ENCODE measurements at regions not wholly inside any gene's neighbourhood (a gene's known extent, or its start where the extent isn't known, plus 50 kb on each side); places are given as distances from the start of the nearest gene placed in this dataset.
"Not testable (repeated sequence)": the region's sequence is repeated elsewhere in the genome, so short reads cannot be mapped to it uniquely, and the experiment has no call there.

GRCh38 chr6:140478631-140479030, 1104.2 kb upstream of the CITED2 start:
- WGBS (ENCODE audit: insufficient coverage, low lambda C conversion rate) = 100% methylated on average over 1 of the region's 3 CpGs
- Histone ChIP-seq H3K9me3 (ENCODE audit: control insufficient read depth, low read depth, low read length) (no peaks in the 10 kb centered on the region), H3K27me3 (ENCODE audit: control insufficient read depth, insufficient read depth, low read length) (no peaks in the 10 kb centered on the region), H3K27ac (ENCODE audit: low read length) (no peak overlapping the region), H3K36me3 (ENCODE audit: control insufficient read depth, insufficient read depth, low read length) (no peaks in the 10 kb centered on the region), H3K4me3 (ENCODE audit: low read length) (no peak overlapping the region), H3K4me1 (ENCODE audit: control insufficient read depth, insufficient read depth, low read length) (no peaks in the 10 kb centered on the region)
- no peak for DNase-seq

- Histone ChIP-seq H3K36me3 (ENCODE audit: control insufficient read depth, insufficient read depth, low read length) (no peaks in the 10 kb centered on the region), H3K4me3 (ENCODE audit: low read length) (no peak overlapping the region), H3K9me3 (ENCODE audit: control insufficient read depth, low read depth, low read length) (no peaks in the 10 kb centered on the region), H3K27ac (ENCODE audit: low read length) (no peak overlapping the region), H3K27me3 (ENCODE audit: control insufficient read depth, insufficient read depth, low read length) (no peaks in the 10 kb centered on the region), H3K4me1 (ENCODE audit: control insufficient read depth, insufficient read depth, low read length) (no peaks in the 10 kb centered on the region)
- no peak for DNase-seq
- WGBS (ENCODE audit: insufficient coverage, low lambda C conversion rate) = no CpG with 5 or more reads among the region's 2 CpGs
Measured at GRCh38 chr6:140475086-140475485, 1100.6 kb upstream of the CITED2 start.

- 82% methylated on average over 3 of the region's 3 CpGs for WGBS (ENCODE audit: insufficient coverage, low lambda C conversion rate)
- H3K4me3 ChIP-seq (ENCODE audit: low read length) = no peak overlapping the region
- H3K9me3 ChIP-seq (ENCODE audit: control insufficient read depth, low read depth, low read length) = peaks cover 16% of the 10 kb centered on the region
- no peak for DNase-seq
- H3K27me3 ChIP-seq (ENCODE audit: control insufficient read depth, insufficient read depth, low read length) = no peaks in the 10 kb centered on the region
- H3K4me1 ChIP-seq (ENCODE audit: control insufficient read depth, insufficient read depth, low read length) = peaks cover 7% of the 10 kb centered on the region
- no peaks in the 10 kb centered on the region for H3K36me3 ChIP-seq (ENCODE audit: control insufficient read depth, insufficient read depth, low read length)
- no peak overlapping the region for H3K27ac ChIP-seq (ENCODE audit: low read length)
Measured at GRCh38 chr6:140464720-140465119, 1090.3 kb upstream of the CITED2 start.

- Histone ChIP-seq H3K27ac (ENCODE audit: low read length) (peak overlapping the region; percentile 11), H3K27me3 (ENCODE audit: control insufficient read depth, insufficient read depth, low read length) (no peaks in the 10 kb centered on the region), H3K4me1 (ENCODE audit: control insufficient read depth, insufficient read depth, low read length) (peaks cover 7% of the 10 kb centered on the region), H3K36me3 (ENCODE audit: control insufficient read depth, insufficient read depth, low read length) (no peaks in the 10 kb centered on the region), H3K4me3 (ENCODE audit: low read length) (no peak overlapping the region), H3K9me3 (ENCODE audit: control insufficient read depth, low read depth, low read length) (peaks cover 12% of the 10 kb centered on the region)
- DNase-seq = no peak
- WGBS (ENCODE audit: insufficient coverage, low lambda C conversion rate) = no CpG with 5 or more reads among the region's 2 CpGs
Measured at GRCh38 chr6:140463312-140463710, 1088.9 kb upstream of the CITED2 start.

- no peaks in the 10 kb centered on the region for H3K27me3 ChIP-seq (ENCODE audit: control insufficient read depth, insufficient read depth, low read length)
- peaks cover 7% of the 10 kb centered on the region for H3K4me1 ChIP-seq (ENCODE audit: control insufficient read depth, insufficient read depth, low read length)
- H3K36me3 ChIP-seq (ENCODE audit: control insufficient read depth, insufficient read depth, low read length) = no peaks in the 10 kb centered on the region
- peak; percentile 24 to 69 for DNase-seq
- H3K27ac ChIP-seq (ENCODE audit: low read length) = peak overlapping the region; percentile 11
- H3K9me3 ChIP-seq (ENCODE audit: control insufficient read depth, low read depth, low read length) = peaks cover 6% of the 10 kb centered on the region
- H3K4me3 ChIP-seq (ENCODE audit: low read length) = no peak overlapping the region
- 29% methylated on average over 1 of the region's 3 CpGs for WGBS (ENCODE audit: insufficient coverage, low lambda C conversion rate)
Measured at GRCh38 chr6:140462453-140463311, 1088.2 kb upstream of the CITED2 start.

- no peak overlapping the region for H3K27ac ChIP-seq (ENCODE audit: low read length)
- H3K27me3 ChIP-seq (ENCODE audit: control insufficient read depth, insufficient read depth, low read length) = no peaks in the 10 kb centered on the region
- H3K9me3 ChIP-seq (ENCODE audit: control insufficient read depth, low read depth, low read length) = peaks cover 5% of the 10 kb centered on the region
- H3K4me1 ChIP-seq (ENCODE audit: control insufficient read depth, insufficient read depth, low read length) = peaks cover 7% of the 10 kb centered on the region
- H3K4me3 ChIP-seq (ENCODE audit: low read length) = no peak overlapping the region
- no peaks in the 10 kb centered on the region for H3K36me3 ChIP-seq (ENCODE audit: control insufficient read depth, insufficient read depth, low read length)
- DNase-seq = no peak
Measured at GRCh38 chr6:140462076-140462452, 1087.6 kb upstream of the CITED2 start.

GRCh38 chr6:140460267-140460666, 1085.8 kb upstream of the CITED2 start:
- Histone ChIP-seq H3K27me3 (ENCODE audit: control insufficient read depth, insufficient read depth, low read length) (no peaks in the 10 kb centered on the region), H3K36me3 (ENCODE audit: control insufficient read depth, insufficient read depth, low read length) (no peaks in the 10 kb centered on the region), H3K4me3 (ENCODE audit: low read length) (no peak overlapping the region), H3K4me1 (ENCODE audit: control insufficient read depth, insufficient read depth, low read length) (peaks cover 7% of the 10 kb centered on the region), H3K9me3 (ENCODE audit: control insufficient read depth, low read depth, low read length) (no peaks in the 10 kb centered on the region), H3K27ac (ENCODE audit: low read length) (no peak overlapping the region)
- DNase-seq = peak; percentile 51 to 60
- WGBS (ENCODE audit: insufficient coverage, low lambda C conversion rate) = no CpG with 5 or more reads among the region's 1 CpG

- Histone ChIP-seq H3K27ac (ENCODE audit: low read length) (no peak overlapping the region), H3K36me3 (ENCODE audit: control insufficient read depth, insufficient read depth, low read length) (no peaks in the 10 kb centered on the region), H3K9me3 (ENCODE audit: control insufficient read depth, low read depth, low read length) (no peaks in the 10 kb centered on the region), H3K4me1 (ENCODE audit: control insufficient read depth, insufficient read depth, low read length) (peaks cover 7% of the 10 kb centered on the region), H3K27me3 (ENCODE audit: control insufficient read depth, insufficient read depth, low read length) (no peaks in the 10 kb centered on the region), H3K4me3 (ENCODE audit: low read length) (no peak overlapping the region)
- DNase-seq = no peak
- WGBS (ENCODE audit: insufficient coverage, low lambda C conversion rate) = no CpG with 5 or more reads among the region's 2 CpGs
Measured at GRCh38 chr6:140459209-140459608, 1084.8 kb upstream of the CITED2 start.

GRCh38 chr6:140446241-140446640, 1071.8 kb upstream of the CITED2 start:
- H3K4me1 ChIP-seq (ENCODE audit: control insufficient read depth, insufficient read depth, low read length) = no peaks in the 10 kb centered on the region
- H3K9me3 ChIP-seq (ENCODE audit: control insufficient read depth, low read depth, low read length) = no peaks in the 10 kb centered on the region
- no peak overlapping the region for H3K4me3 ChIP-seq (ENCODE audit: low read length)
- no peak overlapping the region for H3K27ac ChIP-seq (ENCODE audit: low read length)
- H3K36me3 ChIP-seq (ENCODE audit: control insufficient read depth, insufficient read depth, low read length) = no peaks in the 10 kb centered on the region
- no peak for DNase-seq
- no peaks in the 10 kb centered on the region for H3K27me3 ChIP-seq (ENCODE audit: control insufficient read depth, insufficient read depth, low read length)

- no peak overlapping the region for H3K4me3 ChIP-seq (ENCODE audit: low read length)
- no peak overlapping the region for H3K27ac ChIP-seq (ENCODE audit: low read length)
- no peaks in the 10 kb centered on the region for H3K9me3 ChIP-seq (ENCODE audit: control insufficient read depth, low read depth, low read length)
- no peak for DNase-seq
- no peaks in the 10 kb centered on the region for H3K27me3 ChIP-seq (ENCODE audit: control insufficient read depth, insufficient read depth, low read length)
- no peaks in the 10 kb centered on the region for H3K36me3 ChIP-seq (ENCODE audit: control insufficient read depth, insufficient read depth, low read length)
- H3K4me1 ChIP-seq (ENCODE audit: control insufficient read depth, insufficient read depth, low read length) = no peaks in the 10 kb centered on the region
- WGBS (ENCODE audit: insufficient coverage, low lambda C conversion rate) = 68% methylated on average over 3 of the region's 3 CpGs
Measured at GRCh38 chr6:140445474-140446004, 1071.1 kb upstream of the CITED2 start.

- not testable (repeated sequence) for H3K4me1 ChIP-seq (ENCODE audit: control insufficient read depth, insufficient read depth, low read length); DNase-seq; H3K9me3 ChIP-seq (ENCODE audit: control insufficient read depth, low read depth, low read length); H3K36me3 ChIP-seq (ENCODE audit: control insufficient read depth, insufficient read depth, low read length); H3K27ac ChIP-seq (ENCODE audit: low read length); H3K4me3 ChIP-seq (ENCODE audit: low read length); H3K27me3 ChIP-seq (ENCODE audit: control insufficient read depth, insufficient read depth, low read length)
- WGBS (ENCODE audit: insufficient coverage, low lambda C conversion rate) = 100% methylated on average over 4 of the region's 7 CpGs
Measured at GRCh38 chr6:140443112-140443511, 1068.7 kb upstream of the CITED2 start.

Data from large intestine (tissue), 3 donors.